ENCODE measurements at regions not wholly inside any gene's neighbourhood (a gene's known extent, or its start where the extent isn't known, plus 50 kb on each side); places are given as distances from the start of the nearest gene placed in this dataset.

GRCh38 chr16:9307446-9307845 lies 216.0 kb downstream of the HAPSTR1 start:
- H3K4me3 Mint-ChIP-seq = no peak overlapping the region
- peaks cover 5% of the 10 kb centered on the region for H3K27me3 Mint-ChIP-seq (ENCODE audit: insufficient read depth)
- H3K36me3 Mint-ChIP-seq (ENCODE audit: low read depth) = no peaks in the 10 kb centered on the region
- H3K27ac Mint-ChIP-seq = no peak overlapping the region
- H3K4me1 Mint-ChIP-seq = no peaks in the 10 kb centered on the region
- H3K27me3 ChIP-seq (ENCODE audit: control insufficient read depth, insufficient read depth, low read length, poor library complexity, severe bottlenecking) = no peaks in the 10 kb centered on the region
- TF ChIP-seq CTCF (conservative IDR thresholded peaks at IDR 0.05) = no peak
- no peaks in the 10 kb centered on the region for H3K9me3 Mint-ChIP-seq
- H3K27ac ChIP-seq (ENCODE audit: low read depth, low read length) = no peak overlapping the region
- no peaks in the 10 kb centered on the region for H3K36me3 ChIP-seq (ENCODE audit: control insufficient read depth, insufficient read depth, low read length)
- H3K9ac ChIP-seq (ENCODE audit: extremely low read depth, low read length, poor library complexity, severe bottlenecking) = no peak overlapping the region
- H3K9me3 ChIP-seq (ENCODE audit: control insufficient read depth, low read length) = no peaks in the 10 kb centered on the region
- no peak for DNase-seq
- H3K4me1 ChIP-seq (ENCODE audit: control insufficient read depth, insufficient read depth, low read length) = no peaks in the 10 kb centered on the region
- no peak overlapping the region for H3K4me3 ChIP-seq (ENCODE audit: low read length)
- 83 to 91% methylated on average over 4 of the region's 4 CpGs for WGBS, 2 experiments (ENCODE audit: insufficient coverage in 1 of 2, insufficient read length in 1 of 2)

- Histone ChIP-seq H3K4me3 (ENCODE audit: low read length) (no peak overlapping the region), H3K27ac (ENCODE audit: low read depth, low read length) (no peak overlapping the region), H3K9ac (ENCODE audit: extremely low read depth, low read length, poor library complexity, severe bottlenecking) (no peak overlapping the region), H3K4me1 (ENCODE audit: control insufficient read depth, insufficient read depth, low read length) (no peaks in the 10 kb centered on the region), H3K9me3 (ENCODE audit: control insufficient read depth, low read length) (no peaks in the 10 kb centered on the region), H3K27me3 (ENCODE audit: control insufficient read depth, insufficient read depth, low read length, poor library complexity, severe bottlenecking) (no peaks in the 10 kb centered on the region), H3K36me3 (ENCODE audit: control insufficient read depth, insufficient read depth, low read length) (no peaks in the 10 kb centered on the region)
- TF ChIP-seq CTCF (conservative IDR thresholded peaks at IDR 0.05) = no peak
- 78 to 93% methylated on average over 4 to 8 of the region's 8 CpGs for WGBS, 2 experiments (ENCODE audit: insufficient coverage in 1 of 2, insufficient read length in 1 of 2)
- no peaks in the 10 kb centered on the region for H3K9me3 Mint-ChIP-seq
- H3K27ac Mint-ChIP-seq = no peak overlapping the region
- DNase-seq = no peak
- H3K27me3 Mint-ChIP-seq (ENCODE audit: insufficient read depth) = peaks cover 7% of the 10 kb centered on the region
- no peak overlapping the region for H3K4me3 Mint-ChIP-seq
- H3K36me3 Mint-ChIP-seq (ENCODE audit: low read depth) = no peaks in the 10 kb centered on the region
- H3K4me1 Mint-ChIP-seq = no peaks in the 10 kb centered on the region
These were observed 216.9 kb downstream of the HAPSTR1 start for GRCh38 chr16:9308356-9308801.

GRCh38 chr16:9308850-9309249 lies 217.4 kb downstream of the HAPSTR1 start:
- 86 to 97% methylated on average over 4 to 6 of the region's 6 CpGs for WGBS, 2 experiments (ENCODE audit: insufficient coverage in 1 of 2, insufficient read length in 1 of 2)
- Histone ChIP-seq H3K9ac (ENCODE audit: extremely low read depth, low read length, poor library complexity, severe bottlenecking) (no peak overlapping the region), H3K4me3 (ENCODE audit: low read length) (no peak overlapping the region), H3K4me1 (ENCODE audit: control insufficient read depth, insufficient read depth, low read length) (no peaks in the 10 kb centered on the region), H3K27ac (ENCODE audit: low read depth, low read length) (no peak overlapping the region), H3K36me3 (ENCODE audit: control insufficient read depth, insufficient read depth, low read length) (no peaks in the 10 kb centered on the region), H3K9me3 (ENCODE audit: control insufficient read depth, low read length) (no peaks in the 10 kb centered on the region), H3K27me3 (ENCODE audit: control insufficient read depth, insufficient read depth, low read length, poor library complexity, severe bottlenecking) (no peaks in the 10 kb centered on the region)
- no peak for DNase-seq
- no peak for TF ChIP-seq CTCF (conservative IDR thresholded peaks at IDR 0.05)
- no peaks in the 10 kb centered on the region for H3K9me3 Mint-ChIP-seq
- H3K4me3 Mint-ChIP-seq = no peak overlapping the region
- no peaks in the 10 kb centered on the region for H3K4me1 Mint-ChIP-seq
- H3K27me3 Mint-ChIP-seq (ENCODE audit: insufficient read depth) = peaks cover 7% of the 10 kb centered on the region
- no peaks in the 10 kb centered on the region for H3K36me3 Mint-ChIP-seq (ENCODE audit: low read depth)
- no peak overlapping the region for H3K27ac Mint-ChIP-seq
